ENCODE measurements at regions not wholly inside any gene's neighbourhood (a gene's known extent, or its start where the extent isn't known, plus 50 kb on each side); places are given as distances from the start of the nearest gene placed in this dataset.

- Histone ChIP-seq H3K79me2 (ENCODE audit: insufficient read depth) (no peaks in the 10 kb centered on the region), H3K4me1 (ENCODE audit: control insufficient read depth in 1 of 2, insufficient read depth in 2 of 2, low read depth in 1 of 2, low read length in 1 of 2) (no peaks in the 10 kb centered on the region), H3K27me3 (ENCODE audit: insufficient read depth) (no peaks in the 10 kb centered on the region), H3K9me3 (no peaks in the 10 kb centered on the region), H3K4me3 (ENCODE audit: low read depth in 2 of 2, low read length in 1 of 2) (no peak overlapping the region), H2AFZ (ENCODE audit: low read depth) (no peak overlapping the region), H4K20me1 (ENCODE audit: insufficient read depth) (no peaks in the 10 kb centered on the region), H3K9me2 (no peaks in the 10 kb centered on the region; the same call in 1 of the 2 replicates), H3K4me2 (no peak overlapping the region), H3F3A (replicated peaks; ENCODE audit: insufficient read depth) (no peaks in the 10 kb centered on the region), H3K36me3 (replicated peaks in 1 of 2; ENCODE audit: control insufficient read depth in 1 of 2, insufficient read depth in 2 of 2, low read length in 1 of 2) (no peaks in the 10 kb centered on the region), H3K9ac (no peak overlapping the region), H3K27ac (ENCODE audit: low read depth in 2 of 2, low read length in 1 of 2) (no peak overlapping the region)
- no peak for TF ChIP-seq GATA2 (CRISPR knock-in tag; IDR thresholded peaks at IDR 0.05)
- no peak for TF ChIP-seq EP300 (IDR thresholded peaks at IDR 0.05; ENCODE audit: borderline replicate concordance in 1 of 2, low read depth in 1 of 2, low read length in 1 of 2)
- TF ChIP-seq TAF1 (IDR thresholded peaks at IDR 0.05; ENCODE audit: borderline replicate concordance, low read depth, low read length) = no peak
- no peak for TF ChIP-seq FOSL2 (IDR thresholded peaks at IDR 0.05; ENCODE audit: borderline replicate concordance, low read depth)
- no peak for TF ChIP-seq USF2 (IDR thresholded peaks at IDR 0.05; ENCODE audit: borderline replicate concordance, low read depth, low read length)
- no peak for TF ChIP-seq IRF3 (IDR thresholded peaks at IDR 0.05; ENCODE audit: low read depth, low read length)
- ChIA-PET POLR2A (no interaction called here), CTCF (interaction anchor here (0.7 kb wide), 1 partner anchor 12 kb away, joined by 3 read pairs; no protein-coding TSS in a partner anchor)
- DNase-seq = no peak
- 20% methylated on average over 4 of the region's 4 CpGs for WGBS (ENCODE audit: low lambda C conversion rate)
These were observed 370.9 kb downstream of the NR4A2 start for GRCh38 chr2:155961641-155962040.

GRCh38 chr2:155958834-155959233, 373.7 kb downstream of the NR4A2 start:
- Histone ChIP-seq H3K4me3 (ENCODE audit: low read depth in 2 of 2, low read length in 1 of 2) (no peak overlapping the region), H3K27ac (ENCODE audit: low read depth in 2 of 2, low read length in 1 of 2) (no peak overlapping the region), H2AFZ (ENCODE audit: low read depth) (no peak overlapping the region), H3K9me2 (peaks cover 3% of the 10 kb centered on the region; the same call in 1 of the 2 replicates), H3K79me2 (ENCODE audit: insufficient read depth) (no peaks in the 10 kb centered on the region), H3K36me3 (replicated peaks in 1 of 2; ENCODE audit: control insufficient read depth in 1 of 2, insufficient read depth in 2 of 2, low read length in 1 of 2) (no peaks in the 10 kb centered on the region), H3K9me3 (no peaks in the 10 kb centered on the region), H4K20me1 (ENCODE audit: insufficient read depth) (no peaks in the 10 kb centered on the region), H3F3A (replicated peaks; ENCODE audit: insufficient read depth) (no peaks in the 10 kb centered on the region), H3K4me1 (ENCODE audit: control insufficient read depth in 1 of 2, insufficient read depth in 2 of 2, low read depth in 1 of 2, low read length in 1 of 2) (no peaks in the 10 kb centered on the region), H3K27me3 (ENCODE audit: insufficient read depth) (no peaks in the 10 kb centered on the region), H3K4me2 (no peak overlapping the region), H3K9ac (no peak overlapping the region)
- CTCF ChIA-PET = interaction anchor here (0.9 kb wide), 1 partner anchor 10 kb away, joined by 3 read pairs; no protein-coding TSS in a partner anchor
- TF ChIP-seq PBX3 (IDR thresholded peaks at IDR 0.05) (no peak), MEF2A (IDR thresholded peaks at IDR 0.05; ENCODE audit: borderline replicate concordance, low read depth) (no peak), RXRA (IDR thresholded peaks at IDR 0.05; ENCODE audit: borderline replicate concordance, low read depth) (no peak), TEAD4 (IDR thresholded peaks at IDR 0.05; ENCODE audit: borderline replicate concordance, insufficient read depth) (no peak), REST (IDR thresholded peaks at IDR 0.05; ENCODE audit: low read depth, low read length) (no peak)
- no peak for DNase-seq
- 4% methylated on average over 2 of the region's 2 CpGs for WGBS (ENCODE audit: low lambda C conversion rate)
- POLR2A ChIA-PET = no interaction called here
